IMR-90 (cell line): ENCODE measurements at regions not wholly inside any gene's neighbourhood (a gene's known extent, or its start where the extent isn't known, plus 50 kb on each side); places are given as distances from the start of the nearest gene placed in this dataset.

Source experiments
- ATAC-seq: fragments of 200-7000 bp; cut with Tn5 transposase; 2 replicates; pipeline ENCODE4 v1.9.1; 2020; ENCODE audit warnings: low read depth, mild to moderate bottlenecking, moderate library complexity
- BruUV-seq: library from RNA; stranded (reverse); fragments of 400-500 nt; replicated peaks from 2 replicates; lab custom pipeline; 2021; lab: Mats Ljungman, UMichigan
- CTCF ChIA-PET: fragments of 300-600 bp; formaldehyde crosslinking; extraction: SDS; loops from one replicate; lab custom pipeline; 2021; ENCODE audit warnings: antibody characterized with exemption; lab: Yijun Ruan, JAX
- POLR2A ChIA-PET: fragments of 300-600 bp; sonication (Branson Sonifier 250); formaldehyde crosslinking; loops from one replicate; lab custom pipeline; 2022; ENCODE audit warnings: antibody characterized with exemption; ENCODE audit not compliant: unreplicated experiment; lab: Charles Lee
- DNase-seq: peaks from one replicate; pipeline ENCODE4 v3.0.0; 2013
- H2AFZ ChIP-seq: replicated peaks from 2 replicates; pipeline ENCODE3; 2013; ENCODE audit warnings: low read length, mild to moderate bottlenecking; ENCODE audit not compliant: poor library complexity
- H2AK5ac ChIP-seq: 2 replicates; pipeline ENCODE4 v1.6.1; 2013; ENCODE audit warnings: low read depth, low read length, inconsistent platforms
- H2AK9ac ChIP-seq: replicated peaks from 2 replicates; pipeline ENCODE3; 2013; ENCODE audit warnings: mild to moderate bottlenecking, low read depth, low read length, moderate library complexity; ENCODE audit not compliant: poor library complexity
- H2BK120ac ChIP-seq: 2 replicates; pipeline ENCODE4 v1.6.1; 2013; ENCODE audit warnings: low read depth, low read length, inconsistent platforms
- H2BK15ac ChIP-seq: 3 replicates; pipeline ENCODE4 v1.6.1; 2013; ENCODE audit warnings: low read depth, low read length, inconsistent platforms
- H2BK20ac ChIP-seq: 2 replicates; pipeline ENCODE4 v1.6.1; 2013; ENCODE audit warnings: low read depth, mild to moderate bottlenecking, inconsistent platforms, low read length, moderate library complexity
- H2BK5ac ChIP-seq: 2 replicates; pipeline ENCODE4 v1.6.1; 2013; ENCODE audit warnings: mild to moderate bottlenecking, low read depth, low read length, inconsistent platforms; ENCODE audit not compliant: poor library complexity, severe bottlenecking
- H3K14ac ChIP-seq: replicated peaks from 2 replicates; pipeline ENCODE4 v1.6.1; 2013; ENCODE audit warnings: low read depth, low read length, inconsistent platforms
- H3K18ac ChIP-seq: 2 replicates; pipeline ENCODE4 v1.6.1; 2013; ENCODE audit warnings: low read depth, low read length, control low read depth
- H3K23ac ChIP-seq: 2 replicates; pipeline ENCODE4 v1.6.1; 2013; ENCODE audit warnings: low read depth, low read length, inconsistent platforms
- H3K27ac ChIP-seq: 2 replicates; pipeline ENCODE4 v1.5.1; 2013; ENCODE audit warnings: mild to moderate bottlenecking, control low read depth, low read length; ENCODE audit not compliant: insufficient read depth
- H3K27me3 ChIP-seq: 2 replicates; pipeline ENCODE4 v1.6.1; 2013; ENCODE audit warnings: low read length; ENCODE audit not compliant: control insufficient read depth, insufficient read depth
- H3K36me3 ChIP-seq: 2 replicates; pipeline ENCODE4 v1.6.1; 2013; ENCODE audit warnings: low read length, mixed read lengths; ENCODE audit not compliant: control insufficient read depth, insufficient read depth
- H3K4ac ChIP-seq: 2 replicates; pipeline ENCODE4 v1.6.1; 2013; ENCODE audit warnings: low read depth, low read length, inconsistent platforms
- H3K4me1 ChIP-seq: 2 replicates; pipeline ENCODE4 v1.6.1; 2013; ENCODE audit warnings: low read length, mixed read lengths; ENCODE audit not compliant: control insufficient read depth, insufficient read depth
- H3K4me2 ChIP-seq: 2 replicates; pipeline ENCODE4 v1.6.1; 2013; ENCODE audit warnings: low read depth, mild to moderate bottlenecking, control low read depth, low read length, moderate library complexity
- H3K4me3 ChIP-seq: 2 replicates; pipeline ENCODE4 v1.5.1; 2013; ENCODE audit warnings: low read depth, mild to moderate bottlenecking, control low read depth, low read length, moderate library complexity; ENCODE audit not compliant: insufficient read depth
- H3K56ac ChIP-seq: 2 replicates; pipeline ENCODE4 v1.6.1; 2013; ENCODE audit warnings: low read length, inconsistent platforms; ENCODE audit not compliant: insufficient read depth; ENCODE audit errors: extremely low read depth
- H3K79me1 ChIP-seq, 2 experiments: 2 replicates each; pipeline ENCODE4 v1.6.1; 2013; ENCODE audit warnings: low read length in 2 of 2, inconsistent platforms in 1 of 2, low read depth in 1 of 2
- H3K9ac ChIP-seq: 2 replicates; pipeline ENCODE4 v1.6.1; 2013; ENCODE audit warnings: low read depth, low read length, control low read depth
- H3K9me1 ChIP-seq: 2 replicates; pipeline ENCODE4 v1.6.1; 2013; ENCODE audit warnings: low read length, inconsistent platforms; ENCODE audit not compliant: insufficient read depth
- H3K9me3 ChIP-seq: 2 replicates; pipeline ENCODE4 v1.6.1; 2013; ENCODE audit warnings: low read length; ENCODE audit not compliant: control insufficient read depth, insufficient read depth
- H4K20me1 ChIP-seq: 2 replicates; pipeline ENCODE4 v1.6.1; 2013; ENCODE audit warnings: low read length, inconsistent platforms; ENCODE audit not compliant: insufficient read depth
- H4K5ac ChIP-seq: 2 replicates; pipeline ENCODE4 v1.6.1; 2013; ENCODE audit warnings: mild to moderate bottlenecking, low read depth, low read length, control low read depth
- H4K8ac ChIP-seq, 2 experiments: 2 replicates each; pipeline ENCODE4 v1.6.1; 2013; ENCODE audit warnings: low read depth in 2 of 2, low read length in 2 of 2, control low read depth in 1 of 2, inconsistent platforms in 1 of 2
- H4K91ac ChIP-seq: 2 replicates; pipeline ENCODE4 v1.6.1; 2013; ENCODE audit warnings: low read depth, low read length, inconsistent platforms; ENCODE audit not compliant: insufficient read depth
- FOS ChIP-seq: fragments of 150-350 bp; IDR thresholded peaks from 2 replicates; pipeline ENCODE4 v1.6.1; 2016; ENCODE audit warnings: low read depth, low read length
- MAFK ChIP-seq: IDR thresholded peaks from 2 replicates; pipeline ENCODE4 v1.6.1; 2012; ENCODE audit warnings: low read depth, low read length, improper control_type of control experiment
- MAZ ChIP-seq: IDR thresholded peaks from 2 replicates; pipeline ENCODE4 v1.6.1; 2012; ENCODE audit warnings: low read depth, mild to moderate bottlenecking, low read length, improper control_type of control experiment, moderate library complexity, borderline replicate concordance
- NFE2L2 ChIP-seq: fragments of 150-350 bp; IDR thresholded peaks from 2 replicates; pipeline ENCODE4 v1.6.1; 2016; ENCODE audit warnings: low read depth, mild to moderate bottlenecking, low read length
- POLR2A ChIP-seq: IDR thresholded peaks from 2 replicates; pipeline ENCODE4 v1.6.1; 2012; ENCODE audit warnings: mild to moderate bottlenecking, low read depth, low read length
- RAD21 ChIP-seq: IDR thresholded peaks from 2 replicates; pipeline ENCODE4 v1.6.1; 2012; ENCODE audit warnings: low read length, improper control_type of control experiment
- RCOR1 ChIP-seq: IDR thresholded peaks from 2 replicates; pipeline ENCODE4 v1.6.1; 2012; ENCODE audit warnings: mild to moderate bottlenecking, low read length, improper control_type of control experiment; ENCODE audit not compliant: insufficient replicate concordance
- USF2 ChIP-seq: fragments of 150-350 bp; IDR thresholded peaks from 2 replicates; pipeline ENCODE4 v1.6.1; 2017; ENCODE audit warnings: mild to moderate bottlenecking, antibody characterized with exemption, low read length, low read depth
- WGBS, 2 experiments: methylation state at CpG; one replicate each; pipeline versions ENCODE4 v1.1.5 to v1.1.7; 2013; ENCODE audit warnings: missing lambda C conversion rate in 2 of 2; ENCODE audit not compliant: insufficient read length in 1 of 2; ENCODE audit errors: extremely low coverage in 2 of 2; 5-methylcytosine and 5-hydroxymethylcytosine counted together
- dilution Hi-C: fragments of 300-500 bp; cut with HindIII; formaldehyde crosslinking; loops from one replicate; pipeline ENCODE4 v1.14.3; 2018; ENCODE audit warnings: low sequenced_read_pairs; ENCODE audit not compliant: unreplicated experiment
- in situ Hi-C: fragments of 300-500 bp; cut with MboI; formaldehyde crosslinking; loops from 3 replicates; pipeline ENCODE4 v1.14.3; 2019; ENCODE audit warnings: low sequenced_read_pairs, inconsistent platforms, mixed read lengths
- intact Hi-C: fragments of 100-400 bp; cut with micrococcal nuclease; formaldehyde crosslinking; loops from 2 replicates; pipeline ENCODE4 v1.10.0; 2022
- TF ChIP-seq, protein P1 (sequence below): fragments of 150-350 bp; IDR thresholded peaks from 2 replicates; pipeline ENCODE4 v1.6.1; 2016; ENCODE audit warnings: low read depth, mild to moderate bottlenecking, low read length, moderate library complexity, borderline replicate concordance

- Histone ChIP-seq H3K4ac (no peak overlapping the region), H2BK15ac (no peak overlapping the region), H3K23ac (no peak overlapping the region), H3K18ac (no peak overlapping the region), H2AK5ac (no peak overlapping the region), H3K79me1 (no peaks in the 10 kb centered on the region), H2AFZ (no peak overlapping the region), H3K9ac (no peak overlapping the region), H3K4me1 (no peaks in the 10 kb centered on the region), H2BK120ac (no peak overlapping the region), H3K14ac (no peak overlapping the region), H3K27ac (no peak overlapping the region), H3K9me1 (no peaks in the 10 kb centered on the region), H4K20me1 (no peaks in the 10 kb centered on the region), H2BK20ac (no peak overlapping the region), H4K5ac (no peak overlapping the region), H4K91ac (no peak overlapping the region), H4K8ac (no peak overlapping the region), H3K4me2 (no peak overlapping the region), H2BK5ac (no peak overlapping the region), H3K27me3 (no peaks in the 10 kb centered on the region), H3K9me3 (peaks cover 9% of the 10 kb centered on the region), H3K4me3 (no peak overlapping the region), H2AK9ac (no peak overlapping the region), H3K36me3 (no peaks in the 10 kb centered on the region), H3K56ac (no peak overlapping the region)
- no TSS peak for BruUV-seq
- TF ChIP-seq FOS (no peak), NFE2L2 (no peak), RAD21 (no peak), RCOR1 (no peak), USF2 (no peak), MAFK (no peak), MAZ (no peak), POLR2A (no peak)
- TF ChIP-seq, protein P1, sequence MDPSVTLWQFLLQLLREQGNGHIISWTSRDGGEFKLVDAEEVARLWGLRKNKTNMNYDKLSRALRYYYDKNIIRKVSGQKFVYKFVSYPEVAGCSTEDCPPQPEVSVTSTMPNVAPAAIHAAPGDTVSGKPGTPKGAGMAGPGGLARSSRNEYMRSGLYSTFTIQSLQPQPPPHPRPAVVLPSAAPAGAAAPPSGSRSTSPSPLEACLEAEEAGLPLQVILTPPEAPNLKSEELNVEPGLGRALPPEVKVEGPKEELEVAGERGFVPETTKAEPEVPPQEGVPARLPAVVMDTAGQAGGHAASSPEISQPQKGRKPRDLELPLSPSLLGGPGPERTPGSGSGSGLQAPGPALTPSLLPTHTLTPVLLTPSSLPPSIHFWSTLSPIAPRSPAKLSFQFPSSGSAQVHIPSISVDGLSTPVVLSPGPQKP = no peak
- ATAC-seq (no peak), DNase-seq (no peak)
- dilution Hi-C loops (no loop called here), intact Hi-C loops (no loop called here), in situ Hi-C loops (loop anchor here (25.0 kb wide), 1 partner anchor 1321 kb away; no protein-coding TSS in a partner anchor)
- CTCF ChIA-PET = no interaction called here
- no CpG with 5 or more reads among the region's 3 CpGs for WGBS, 2 experiments
- POLR2A ChIA-PET = no interaction called here
These were observed 55.3 kb upstream of the LY86 start for GRCh38 chr6:6533176-6533575.
